DND-41 (cell line): ENCODE measurements at regions not wholly inside any gene's neighbourhood (a gene's known extent, or its start where the extent isn't known, plus 50 kb on each side); places are given as distances from the start of the nearest gene placed in this dataset.

ENCODE experiments used
- ATAC-seq: fragments of 200-7000 bp; cut with Tn5 transposase; 3 replicates; pipeline ENCODE4 v1.9.1; 2021; ENCODE audit warnings: low read depth; ENCODE audit not compliant: insufficient read depth
- DNase-seq: peaks from one replicate; pipeline ENCODE4 v3.0.0-alpha.2; 2020
- H2AFZ ChIP-seq: 2 replicates; pipeline ENCODE4 v1.6.0; 2012; ENCODE audit warnings: low read depth, low read length
- H3K27ac ChIP-seq: 2 replicates; pipeline ENCODE4 v1.5.1; 2012; ENCODE audit warnings: low read length, inconsistent platforms
- H3K27me3 ChIP-seq: fragments of 200-600 bp; sonication (generic); 2 replicates; pipeline ENCODE4 v1.6.0; 2012; ENCODE audit warnings: low read length, mild to moderate bottlenecking, inconsistent platforms; ENCODE audit not compliant: insufficient read depth, poor library complexity
- H3K36me3 ChIP-seq: 2 replicates; pipeline ENCODE4 v1.5.1; 2012; ENCODE audit warnings: low read length, inconsistent platforms; ENCODE audit not compliant: insufficient read depth
- H3K4me1 ChIP-seq: 2 replicates; pipeline ENCODE4 v1.5.1; 2012; ENCODE audit warnings: mild to moderate bottlenecking, low read length; ENCODE audit not compliant: insufficient read depth
- H3K4me2 ChIP-seq: 2 replicates; pipeline ENCODE4 v1.6.0; 2012; ENCODE audit warnings: mild to moderate bottlenecking, moderate library complexity, low read length, inconsistent platforms; ENCODE audit not compliant: insufficient read depth
- H3K4me3 ChIP-seq, 2 experiments: fragments of 200-600 bp in 1 of 2; shearing (Covaris generic) in 1 of 2; 2 replicates each; pipeline ENCODE4 v1.5.1; 2012 to 2016; ENCODE audit warnings: inconsistent platforms in 2 of 2, low read length in 2 of 2, mild to moderate bottlenecking in 2 of 2, low read depth in 1 of 2, moderate library complexity in 1 of 2
- H3K79me2 ChIP-seq: 2 replicates; pipeline ENCODE4 v1.6.0; 2012; ENCODE audit warnings: low read length, inconsistent platforms; ENCODE audit not compliant: insufficient read depth
- H3K9ac ChIP-seq: 2 replicates; pipeline ENCODE4 v1.6.0; 2012; ENCODE audit warnings: low read depth, mild to moderate bottlenecking, inconsistent platforms, low read length, moderate library complexity
- H3K9me3 ChIP-seq: 2 replicates; pipeline ENCODE4 v1.5.1; 2012; ENCODE audit warnings: low read length, moderate library complexity, mild to moderate bottlenecking, inconsistent platforms; ENCODE audit not compliant: insufficient read depth, severe bottlenecking
- H4K20me1 ChIP-seq: 2 replicates; pipeline ENCODE4 v1.6.0; 2012; ENCODE audit warnings: low read length; ENCODE audit not compliant: insufficient read depth
- CTCF ChIP-seq: IDR thresholded peaks from 2 replicates; pipeline ENCODE4 v1.5.1; 2012; ENCODE audit warnings: borderline replicate concordance, low read length, moderate library complexity, mild to moderate bottlenecking; ENCODE audit not compliant: poor library complexity, severe bottlenecking; ENCODE audit errors: extremely low read depth
- EZH2 ChIP-seq: IDR thresholded peaks from 3 replicates; pipeline ENCODE4 v1.6.1; 2012; ENCODE audit warnings: borderline replicate concordance, low read depth, mild to moderate bottlenecking, moderate library complexity, low read length, inconsistent platforms; ENCODE audit not compliant: severe bottlenecking

GRCh38 chr14:39860596-39861228 lies 428.5 kb upstream of the FBXO33 start:
- H3K9me3 ChIP-seq: no peaks in the 10 kb centered on the region
- no peak overlapping the region for H3K4me2 ChIP-seq
- ATAC-seq: no peak
- no peaks in the 10 kb centered on the region for H3K79me2 ChIP-seq
- no peaks in the 10 kb centered on the region for H3K27me3 ChIP-seq
- no peak overlapping the region for H3K27ac ChIP-seq
- no peak overlapping the region for H2AFZ ChIP-seq
- H3K36me3 ChIP-seq: no peaks in the 10 kb centered on the region
- H3K4me3 ChIP-seq: no peak overlapping the region
- no peaks in the 10 kb centered on the region for H3K4me1 ChIP-seq
- no peak for TF ChIP-seq EZH2
- DNase-seq: no peak
- H4K20me1 ChIP-seq: no peaks in the 10 kb centered on the region
- no peak overlapping the region for H3K9ac ChIP-seq

GRCh38 chr14:39859314-39859713 lies 427.1 kb upstream of the FBXO33 start:
- DNase-seq (no peak), ATAC-seq (no peak)
- H2AFZ ChIP-seq: no peak overlapping the region
- no peaks in the 10 kb centered on the region for H3K36me3 ChIP-seq
- H3K27me3 ChIP-seq: no peaks in the 10 kb centered on the region
- no peaks in the 10 kb centered on the region for H3K4me1 ChIP-seq
- H3K27ac ChIP-seq: no peak overlapping the region
- H3K9ac ChIP-seq: no peak overlapping the region
- no peaks in the 10 kb centered on the region for H3K79me2 ChIP-seq
- H3K9me3 ChIP-seq: no peaks in the 10 kb centered on the region
- no peaks in the 10 kb centered on the region for H4K20me1 ChIP-seq
- TF ChIP-seq EZH2 (no peak), CTCF (no peak)
- H3K4me2 ChIP-seq: no peak overlapping the region
- no peak overlapping the region for H3K4me3 ChIP-seq

- ATAC-seq (no peak), DNase-seq (no peak)
- no peaks in the 10 kb centered on the region for H3K9me3 ChIP-seq
- no peak overlapping the region for H3K27ac ChIP-seq
- TF ChIP-seq CTCF (no peak), EZH2 (no peak)
- H3K36me3 ChIP-seq: no peaks in the 10 kb centered on the region
- no peak overlapping the region for H3K4me3 ChIP-seq
- H4K20me1 ChIP-seq: no peaks in the 10 kb centered on the region
- no peaks in the 10 kb centered on the region for H3K4me1 ChIP-seq
- H3K79me2 ChIP-seq: no peaks in the 10 kb centered on the region
- no peak overlapping the region for H3K4me2 ChIP-seq
- no peaks in the 10 kb centered on the region for H3K27me3 ChIP-seq
- H3K9ac ChIP-seq: no peak overlapping the region
- H2AFZ ChIP-seq: no peak overlapping the region
These were observed 425.3 kb upstream of the FBXO33 start for GRCh38 chr14:39857376-39858055.

- DNase-seq (no peak), ATAC-seq (no peak)
- Histone ChIP-seq H3K9me3 (no peaks in the 10 kb centered on the region), H3K4me2 (no peak overlapping the region), H2AFZ (no peak overlapping the region), H3K9ac (no peak overlapping the region), H3K4me3 (no peak overlapping the region), H3K4me1 (no peaks in the 10 kb centered on the region), H3K27ac (no peak overlapping the region), H3K79me2 (no peaks in the 10 kb centered on the region), H3K36me3 (no peaks in the 10 kb centered on the region), H3K27me3 (no peaks in the 10 kb centered on the region), H4K20me1 (no peaks in the 10 kb centered on the region)
- TF ChIP-seq CTCF (no peak), EZH2 (no peak)
These were observed 421.2 kb upstream of the FBXO33 start for GRCh38 chr14:39853441-39853840.
